Occipital lobe (tissue), 1 donor: ENCODE measurements at regions not wholly inside any gene's neighbourhood (a gene's known extent, or its start where the extent isn't known, plus 50 kb on each side); places are given as distances from the start of the nearest gene placed in this dataset.
"Not testable (repeated sequence)": the region's sequence is repeated elsewhere in the genome, so short reads cannot be mapped to it uniquely, and the experiment has no call there.

Experiments
- DNase-seq: peaks from one replicate; lab custom pipeline; 2025; lab: John Stamatoyannopoulos, UW

- no peak for DNase-seq
Measured at GRCh38 chr7:113256883-113257531, 138.7 kb upstream of the SMIM30 start.

DNA sequence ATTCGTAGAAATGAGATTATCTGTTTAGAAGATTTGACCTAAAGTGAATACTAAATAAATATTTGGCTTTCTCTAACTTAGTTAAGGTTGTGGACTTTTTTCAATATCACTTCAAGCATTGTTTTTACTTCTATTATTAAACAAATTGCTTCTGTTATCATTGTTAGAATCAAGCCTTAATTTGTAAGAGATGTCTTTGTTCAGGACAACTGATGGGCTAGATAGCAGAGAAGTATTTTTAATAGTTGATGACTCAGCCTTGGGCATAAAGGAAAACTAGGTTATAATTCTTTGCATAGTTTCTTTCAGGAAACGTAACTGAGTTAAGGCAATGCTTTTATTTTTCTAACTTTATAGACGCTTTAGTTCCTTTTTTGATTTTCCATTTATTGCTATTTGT, 128.8 kb upstream of the SMIM30 start:
- no peak for DNase-seq

DNA sequence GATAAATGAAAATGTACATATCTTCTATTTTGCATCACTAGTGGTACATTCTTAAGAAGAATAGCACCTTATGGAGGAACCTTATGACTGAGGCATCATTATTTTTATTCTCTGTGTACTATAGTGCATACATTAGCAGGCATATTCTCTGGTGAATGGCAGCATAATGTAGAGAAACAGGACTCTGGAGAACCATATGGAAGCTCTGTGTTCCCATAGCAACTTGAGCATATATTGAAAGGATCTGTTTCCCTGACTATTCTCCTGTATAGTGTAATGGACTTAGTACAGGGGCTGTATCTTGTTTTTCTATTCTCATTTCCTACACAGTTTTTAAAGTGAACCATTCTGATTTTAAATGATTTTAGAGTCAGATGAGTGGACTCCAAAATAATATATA, 128.4 kb upstream of the SMIM30 start:
- DNase-seq, result no peak

GRCh38 chr7:113232885-113233284, 114.5 kb upstream of the SMIM30 start:
- no peak for DNase-seq

DNA sequence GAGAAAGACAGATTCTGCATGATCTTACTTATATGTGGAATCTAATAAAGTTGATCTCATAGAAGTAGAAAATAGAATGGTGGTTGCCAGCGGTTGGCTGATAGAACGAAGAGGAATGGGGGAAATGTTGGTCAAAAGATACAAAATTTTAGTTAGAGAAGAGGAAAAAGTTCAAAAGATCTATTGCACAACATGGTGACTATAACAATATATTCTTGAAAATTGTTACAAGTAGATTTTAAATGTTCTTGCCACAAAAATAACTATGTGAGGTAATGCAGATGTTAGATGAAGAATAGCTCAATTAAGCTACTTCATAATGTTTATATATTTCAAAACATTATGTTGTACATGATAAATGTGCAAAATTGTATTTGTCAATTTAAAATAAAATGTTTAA, 112.3 kb upstream of the SMIM30 start:
- no peak for DNase-seq

DNA sequence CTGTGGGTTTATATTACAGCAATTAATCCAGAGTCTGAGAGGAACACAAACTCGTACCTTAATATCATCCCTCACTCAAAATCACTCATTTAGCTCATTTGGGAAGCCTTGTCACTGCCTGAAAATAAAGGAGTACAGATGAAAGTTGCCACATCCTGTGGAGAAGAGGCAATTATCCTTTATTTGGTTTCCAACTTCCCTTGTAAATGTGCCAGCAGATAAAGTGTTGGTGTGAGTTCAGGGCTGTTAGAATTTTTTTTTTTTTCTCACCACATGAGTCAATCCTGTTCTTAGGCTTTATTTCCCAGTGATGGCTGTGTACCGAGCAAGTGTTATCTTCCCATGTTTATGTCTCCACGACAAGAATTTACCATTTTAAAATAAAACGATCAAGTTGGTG, 99.0 kb upstream of the SMIM30 start:
- DNase-seq, result no peak

GRCh38 chr7:113216038-113216437, 97.7 kb upstream of the SMIM30 start:
- DNase-seq, result no peak

- DNase-seq, result no peak
Measured at GRCh38 chr7:113209449-113210203, 91.3 kb upstream of the SMIM30 start.

DNA sequence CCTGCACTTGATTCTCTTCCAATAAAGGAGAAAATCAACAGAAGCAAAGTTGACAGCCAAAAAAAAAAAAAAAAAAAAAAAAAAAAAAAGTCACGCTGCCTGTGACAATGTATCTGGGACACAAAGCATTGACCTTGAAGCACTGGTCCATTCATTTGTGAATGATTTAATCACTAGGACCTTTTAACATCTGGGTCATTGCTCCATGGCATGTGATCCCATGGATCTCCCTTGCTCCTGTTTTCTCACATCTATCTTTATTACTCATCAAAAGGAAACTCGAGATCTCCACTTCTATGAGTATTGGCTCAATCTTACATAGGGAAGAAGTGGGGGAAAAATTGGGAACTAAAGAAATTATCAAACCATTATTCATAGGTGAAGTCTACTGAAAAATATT, 89.6 kb upstream of the SMIM30 start:
- no peak for DNase-seq

- no peak for DNase-seq
Measured at GRCh38 chr7:113207441-113207840, 89.1 kb upstream of the SMIM30 start.

- DNase-seq, result no peak
Measured at GRCh38 chr7:113204415-113204814, 86.1 kb upstream of the SMIM30 start.

DNA sequence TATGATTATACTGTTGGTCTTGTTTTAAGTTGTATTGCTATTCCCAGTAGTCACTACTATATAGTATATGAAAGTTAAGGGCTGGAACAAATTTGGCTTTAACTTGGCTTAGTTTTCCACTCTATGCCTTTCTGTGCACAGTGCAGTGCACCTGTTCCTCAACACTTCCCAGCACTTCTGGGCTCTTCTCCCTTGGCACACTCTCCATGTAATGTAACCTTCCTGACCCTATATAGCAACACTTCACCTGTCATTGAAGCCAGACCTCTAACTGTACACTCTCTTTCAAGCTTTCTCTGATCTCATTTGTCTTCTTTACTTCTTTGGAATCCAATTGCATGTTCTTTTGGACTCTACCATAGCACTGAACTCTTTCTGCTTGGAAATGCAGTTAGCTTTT, 83.9 kb upstream of the SMIM30 start:
- DNase-seq, result no peak

- no peak for DNase-seq
Measured at GRCh38 chr7:113200281-113200680, 81.9 kb upstream of the SMIM30 start.

GRCh38 chr7:113199841-113200240, 81.5 kb upstream of the SMIM30 start:
- DNase-seq, result no peak

DNA sequence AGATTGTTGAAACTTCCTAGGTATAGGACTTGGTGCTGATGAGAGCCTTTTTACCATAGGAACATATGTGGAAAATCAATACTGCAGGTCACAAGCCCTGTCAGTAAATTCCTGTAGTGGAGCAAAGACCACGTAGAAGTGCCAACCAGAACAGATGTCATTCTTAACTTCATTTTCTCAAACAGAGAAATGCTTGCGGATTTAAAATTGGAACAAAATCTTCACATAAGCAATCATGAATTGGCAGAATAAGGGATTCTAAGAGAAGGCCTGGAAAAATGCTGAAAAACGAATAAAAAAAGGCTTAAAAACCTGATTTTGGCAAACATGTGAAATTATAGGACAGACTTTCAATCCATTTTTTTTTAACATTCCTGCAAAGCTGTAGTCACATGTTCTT, 80.8 kb upstream of the SMIM30 start:
- no peak for DNase-seq

DNA sequence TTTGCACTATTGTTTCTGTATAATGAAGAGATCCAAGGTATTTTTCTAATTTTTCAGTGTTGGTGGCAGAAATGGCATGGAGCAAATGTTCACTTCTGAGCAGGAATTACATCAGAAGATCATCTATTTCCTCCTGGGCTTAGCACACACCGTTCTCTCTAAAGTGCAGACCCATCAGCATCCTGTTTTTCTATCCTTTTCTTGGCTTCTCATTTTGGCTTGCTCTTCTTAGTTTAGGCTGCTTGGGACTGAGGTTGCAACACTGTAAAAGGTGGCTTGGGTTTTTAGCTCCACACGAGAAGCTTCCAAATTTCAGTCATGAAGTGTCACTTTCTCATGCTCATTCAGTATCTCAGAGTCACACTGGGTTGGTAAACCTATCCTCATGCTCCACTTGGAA, 79.9 kb upstream of the SMIM30 start:
- DNase-seq, result no peak

DNA sequence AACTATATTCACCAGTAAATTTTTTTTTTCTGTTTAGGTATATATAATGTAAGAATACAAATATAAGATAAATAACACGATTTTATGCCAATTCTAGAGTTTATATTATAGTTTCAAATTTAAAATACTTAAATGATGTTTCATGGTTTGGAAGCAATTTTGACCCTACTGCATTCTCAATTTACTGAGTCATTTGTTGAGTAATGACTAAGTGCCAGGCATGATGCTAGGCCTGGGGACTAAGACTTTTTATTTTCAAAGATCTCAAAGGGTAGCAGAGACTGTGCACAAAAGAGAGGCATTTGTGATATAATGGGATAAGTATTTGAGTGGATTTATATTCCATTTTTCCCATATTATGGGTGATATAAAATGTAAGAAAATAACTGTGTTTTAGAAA, 78.9 kb upstream of the SMIM30 start:
- DNase-seq, result no peak

GRCh38 chr7:113188396-113188795, 70.0 kb upstream of the SMIM30 start:
- DNase-seq, result no peak

DNA sequence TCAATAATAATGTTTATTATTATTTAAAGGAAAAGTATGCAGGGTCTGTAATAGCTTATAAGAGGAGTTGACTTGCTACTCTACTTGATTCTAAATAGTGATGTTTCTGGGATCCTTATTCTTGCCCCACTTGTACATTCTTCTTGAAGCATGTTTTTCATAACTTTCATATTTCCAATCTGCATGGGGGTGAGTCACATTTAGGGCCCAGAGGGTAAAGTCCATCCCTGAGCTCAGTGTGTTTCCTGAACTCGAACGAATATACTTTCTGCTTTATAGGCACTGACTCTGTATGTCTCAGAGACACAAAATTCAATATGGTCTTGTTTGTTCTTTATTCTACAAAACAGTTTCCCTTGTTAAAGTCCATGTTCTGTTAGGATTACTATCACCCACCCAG, 61.0 kb upstream of the SMIM30 start:
- DNase-seq, result no peak

DNA sequence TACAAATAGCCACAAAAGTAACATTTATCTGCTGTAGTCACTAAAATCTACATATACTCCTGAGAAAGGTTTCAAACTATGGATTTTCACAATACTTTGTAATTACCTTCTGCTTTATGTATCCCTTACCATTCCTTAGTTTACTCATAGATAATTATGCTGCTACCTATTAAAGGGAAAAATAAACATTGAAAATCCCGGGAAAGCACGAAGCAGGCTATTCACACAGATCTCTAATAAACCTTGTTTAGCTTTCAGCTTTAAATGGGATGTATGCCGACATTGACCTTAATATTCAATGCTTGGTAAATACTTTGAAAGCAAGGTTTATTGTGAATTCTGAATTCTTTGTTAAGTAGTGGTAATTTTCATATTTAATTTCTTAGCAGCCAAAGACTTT, 58.5 kb upstream of the SMIM30 start:
- DNase-seq, result no peak

DNA sequence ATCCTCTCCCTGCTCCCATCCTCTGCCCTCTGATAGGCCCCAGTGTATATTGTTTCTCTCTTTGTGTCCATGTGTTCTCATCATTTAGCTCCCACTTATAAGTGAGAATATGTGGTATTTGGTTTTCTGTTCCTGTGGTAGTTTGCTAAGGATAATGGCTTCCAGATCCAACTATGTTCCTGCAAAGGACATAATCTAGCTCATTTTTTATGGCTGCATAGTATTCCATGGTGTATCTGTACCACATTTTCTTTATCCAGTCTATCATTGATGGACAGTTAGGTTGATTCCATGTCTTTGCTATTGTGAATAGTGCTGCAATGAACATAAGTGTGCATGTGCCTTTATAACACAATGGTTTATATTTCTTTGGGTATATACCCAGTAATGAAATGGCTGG, 57.8 kb upstream of the SMIM30 start:
- not testable (repeated sequence) for DNase-seq

GRCh38 chr7:113175525-113176104, 57.3 kb upstream of the SMIM30 start:
- DNase-seq, result no peak

GRCh38 chr7:113172726-113173125, 54.4 kb upstream of the SMIM30 start:
- DNase-seq, result no peak
